GM23248 (cell line): ENCODE measurements at regions not wholly inside any gene's neighbourhood (a gene's known extent, or its start where the extent isn't known, plus 50 kb on each side); places are given as distances from the start of the nearest gene placed in this dataset.

Source experiments
- DNase-seq: peaks from one replicate; pipeline ENCODE4 v3.0.0-alpha.2; 2015
- H2AFZ ChIP-seq: fragments of 200-600 bp; sonication (generic); 2 replicates; pipeline ENCODE4 v1.6.1; 2016; ENCODE audit warnings: antibody characterized with exemption
- H3F3A ChIP-seq: fragments of 200-600 bp; sonication (generic); 2 replicates; pipeline ENCODE4 v1.6.1; 2016; ENCODE audit warnings: mild to moderate bottlenecking, antibody characterized with exemption, mixed run types; ENCODE audit not compliant: insufficient read depth
- H3K27ac ChIP-seq: fragments of 200-600 bp; sonication (generic); 2 replicates; pipeline ENCODE4 v1.5.1; 2016; ENCODE audit warnings: mild to moderate bottlenecking
- H3K27me3 ChIP-seq: fragments of 200-600 bp; sonication (generic); replicated peaks from 2 replicates; pipeline ENCODE4 v1.6.1; 2016; ENCODE audit warnings: mild to moderate bottlenecking; ENCODE audit not compliant: insufficient read depth
- H3K36me3 ChIP-seq: fragments of 200-600 bp; sonication (generic); 2 replicates; pipeline ENCODE4 v1.6.1; 2016; ENCODE audit warnings: low read depth, mild to moderate bottlenecking
- H3K4me1 ChIP-seq: fragments of 200-600 bp; sonication (generic); 2 replicates; pipeline ENCODE4 v1.6.1; 2016; ENCODE audit warnings: mild to moderate bottlenecking; ENCODE audit not compliant: insufficient read depth
- H3K4me2 ChIP-seq: fragments of 200-600 bp; sonication (generic); one replicate; pipeline ENCODE4 v1.6.1; 2016; ENCODE audit warnings: mild to moderate bottlenecking; ENCODE audit not compliant: unreplicated experiment
- H3K4me3 ChIP-seq: fragments of 200-600 bp; sonication (generic); 2 replicates; pipeline ENCODE4 v1.5.1; 2016; ENCODE audit warnings: mild to moderate bottlenecking
- H3K79me2 ChIP-seq: fragments of 200-600 bp; sonication (generic); 2 replicates; pipeline ENCODE4 v1.6.1; 2016; ENCODE audit warnings: mild to moderate bottlenecking; ENCODE audit not compliant: insufficient read depth
- H3K9ac ChIP-seq: fragments of 200-600 bp; sonication (generic); 2 replicates; pipeline ENCODE4 v1.6.1; 2016; ENCODE audit warnings: mild to moderate bottlenecking
- H3K9me2 ChIP-seq: fragments of 200-600 bp; sonication (generic); 2 replicates; pipeline ENCODE4 v1.6.1; 2016; ENCODE audit warnings: mixed run types, mild to moderate bottlenecking, moderate library complexity; ENCODE audit not compliant: insufficient read depth
- H3K9me3 ChIP-seq: fragments of 200-600 bp; sonication (generic); one replicate; pipeline ENCODE4 v1.6.1; 2017; ENCODE audit warnings: low read depth
- H4K20me1 ChIP-seq: fragments of 200-600 bp; sonication (generic); 2 replicates; pipeline ENCODE4 v1.6.0; 2016; ENCODE audit not compliant: insufficient read depth
- EZH2 ChIP-seq: fragments of 200-600 bp; sonication (generic); IDR thresholded peaks from 2 replicates; pipeline ENCODE4 v1.6.1; 2018; ENCODE audit warnings: antibody characterized with exemption, mild to moderate bottlenecking; ENCODE audit not compliant: insufficient read depth, poor library complexity, severe bottlenecking
- EZH2phosphoT487 ChIP-seq: fragments of 200-600 bp; sonication (generic); IDR thresholded peaks from 2 replicates; pipeline ENCODE4 v1.6.1; 2018; ENCODE audit warnings: antibody characterized with exemption, moderate library complexity, mild to moderate bottlenecking, low read depth; ENCODE audit not compliant: insufficient read depth
- WGBS, 2 experiments: methylation state at CpG; one replicate each; pipeline ENCODE4 v1.1.6; 2015 to 2017; ENCODE audit warnings: low lambda C conversion rate in 2 of 2, low coverage in 1 of 2; ENCODE audit errors: missing lambda C conversion rate in 2 of 2; 5-methylcytosine and 5-hydroxymethylcytosine counted together
- in situ Hi-C: fragments of 300-500 bp; cut with MboI; formaldehyde crosslinking; loops from 2 replicates; pipeline ENCODE4 v1.15.0; 2020

DNA sequence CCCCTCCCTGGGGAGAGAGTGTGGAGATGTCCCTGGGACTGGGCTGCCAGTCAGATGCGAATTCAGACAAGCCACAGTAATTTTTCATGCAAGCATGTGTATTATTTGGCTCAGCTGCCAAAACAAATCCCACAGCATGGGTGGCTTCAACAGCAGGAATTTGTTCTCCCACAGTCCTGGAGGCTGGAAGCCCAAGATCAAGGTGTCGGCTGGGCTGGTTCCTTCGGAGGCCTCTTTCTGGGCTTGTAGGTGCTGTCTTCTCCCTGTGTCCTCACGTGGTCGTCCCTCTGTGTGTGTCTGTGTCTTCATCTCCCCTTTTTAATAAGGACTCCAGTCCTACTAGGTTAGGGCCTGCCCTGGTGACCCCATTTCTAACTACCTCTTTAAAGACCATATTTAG lies 91.9 kb upstream of the ACTRT2 start:
- H3K9me3 ChIP-seq, result no peaks in the 10 kb centered on the region
- no peak overlapping the region for H3K27ac ChIP-seq
- 10 to 11% methylated on average over 5 of the region's 5 CpGs for WGBS, 2 experiments

DNA sequence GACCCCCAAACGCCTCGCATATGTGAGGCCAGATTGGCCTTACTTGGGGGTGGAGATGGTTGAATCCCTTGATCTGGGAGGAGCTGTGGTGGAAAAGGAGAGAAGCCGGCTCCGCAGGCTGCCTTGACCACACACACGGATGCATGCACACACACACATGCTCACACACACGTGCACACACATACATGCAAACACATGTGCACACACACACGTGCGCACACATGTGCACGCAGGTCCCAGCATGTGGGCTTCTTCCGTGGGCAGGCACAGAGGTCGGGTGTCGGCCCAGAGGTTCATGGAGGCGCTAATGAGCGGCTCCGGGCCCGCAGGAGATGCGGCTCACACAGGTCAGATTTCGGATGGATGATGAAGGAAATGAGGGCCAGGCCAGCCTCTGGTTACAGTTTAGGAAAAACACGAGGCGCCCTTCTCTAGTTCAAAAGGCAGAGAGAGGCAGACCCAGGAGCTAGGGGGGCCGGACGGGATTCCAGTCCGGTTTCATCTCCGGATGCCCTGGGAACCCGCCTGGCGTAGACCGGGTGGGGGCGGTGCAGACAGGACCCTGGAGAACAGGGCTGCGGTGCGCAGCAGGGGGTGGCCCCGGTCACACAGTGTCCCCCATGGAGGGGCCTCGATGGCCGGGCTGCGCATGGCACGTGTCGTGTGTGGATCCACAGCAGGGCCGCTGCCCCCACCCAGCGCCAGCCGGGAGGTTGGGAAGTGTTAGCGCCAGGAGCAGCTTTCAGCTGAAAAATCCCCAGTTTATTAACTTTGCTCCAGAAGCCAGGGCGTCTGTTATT lies 91.1 kb upstream of the ACTRT2 start:
- no peaks in the 10 kb centered on the region for H3K9me2 ChIP-seq
- no peaks in the 10 kb centered on the region for H3K36me3 ChIP-seq
- in situ Hi-C loops, result no loop called here
- no peak overlapping the region for H3K27ac ChIP-seq
- no peaks in the 10 kb centered on the region for H3K9me3 ChIP-seq
- no peaks in the 10 kb centered on the region for H3K79me2 ChIP-seq
- no peak overlapping the region for H2AFZ ChIP-seq
- H3K9ac ChIP-seq, result no peak overlapping the region
- no peak overlapping the region for H3K4me3 ChIP-seq
- no peak for DNase-seq
- no peaks in the 10 kb centered on the region for H3K4me1 ChIP-seq
- H4K20me1 ChIP-seq, result no peaks in the 10 kb centered on the region
- H3K27me3 ChIP-seq, result no peaks in the 10 kb centered on the region
- no peak overlapping the region for H3K4me2 ChIP-seq
- TF ChIP-seq EZH2phosphoT487 (no peak), EZH2 (no peak)
- H3F3A ChIP-seq, result no peaks in the 10 kb centered on the region
- 9 to 11% methylated on average over 41 of the region's 41 CpGs for WGBS, 2 experiments

More for the DNA sequence above, 91.9 kb upstream of the ACTRT2 start:
- H3K4me1 ChIP-seq, result no peaks in the 10 kb centered on the region
- H3K4me3 ChIP-seq, result no peak overlapping the region
- no peak for TF ChIP-seq EZH2phosphoT487
- TF ChIP-seq EZH2, result no peak
- no peaks in the 10 kb centered on the region for H4K20me1 ChIP-seq
- no peak overlapping the region for H3K9ac ChIP-seq
- H2AFZ ChIP-seq, result no peak overlapping the region
- H3K79me2 ChIP-seq, result no peaks in the 10 kb centered on the region
- in situ Hi-C loops, result no loop called here
- no peak for DNase-seq
- H3F3A ChIP-seq, result no peaks in the 10 kb centered on the region
- no peaks in the 10 kb centered on the region for H3K9me2 ChIP-seq
- no peaks in the 10 kb centered on the region for H3K27me3 ChIP-seq
- no peaks in the 10 kb centered on the region for H3K36me3 ChIP-seq
- H3K4me2 ChIP-seq, result no peak overlapping the region

DNA sequence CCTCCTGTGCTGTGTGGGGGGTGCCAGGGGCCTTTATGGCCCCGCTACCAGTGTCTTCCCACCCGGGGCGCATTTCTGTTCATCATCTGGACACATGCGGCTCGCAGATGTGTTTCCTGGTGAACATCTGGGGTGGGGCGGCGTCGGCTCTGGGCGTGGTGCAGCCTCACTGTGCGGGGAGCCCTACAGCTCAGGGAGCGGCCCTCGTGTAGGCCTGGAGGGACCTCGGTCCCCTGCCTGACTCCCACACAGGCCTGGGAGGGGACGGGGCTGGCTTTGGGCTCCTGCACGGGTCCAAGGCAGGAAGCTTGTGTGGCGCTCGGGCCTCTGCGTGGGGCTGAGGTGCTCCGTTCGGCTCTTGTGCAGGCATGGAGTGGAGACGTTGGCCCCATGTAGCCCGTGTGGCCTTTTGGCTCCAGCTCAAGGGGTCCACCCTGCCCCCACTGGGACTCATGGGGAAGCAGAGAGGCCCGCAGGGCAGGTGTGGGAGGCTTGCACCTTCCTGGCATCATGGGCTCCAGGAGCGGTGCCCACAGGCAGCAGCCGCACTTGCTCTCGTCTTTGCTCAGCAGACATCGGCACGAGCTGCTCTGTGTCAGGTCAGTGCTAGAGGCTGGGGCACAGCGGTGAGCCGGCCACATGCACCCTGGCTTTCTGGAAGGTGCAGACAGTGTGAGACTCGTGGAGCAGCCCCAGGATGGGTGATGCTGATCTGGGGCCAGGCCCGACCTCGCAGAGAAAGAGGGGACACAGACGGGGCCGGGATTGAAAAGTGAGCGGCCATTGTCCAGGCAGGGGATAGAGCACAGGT lies 90.1 kb upstream of the ACTRT2 start:
- Histone ChIP-seq H3K4me2 (no peak overlapping the region), H3K9me3 (no peaks in the 10 kb centered on the region), H4K20me1 (no peaks in the 10 kb centered on the region), H3K27me3 (no peaks in the 10 kb centered on the region), H3K27ac (no peak overlapping the region), H3K4me3 (no peak overlapping the region), H3K36me3 (no peaks in the 10 kb centered on the region), H3K79me2 (no peaks in the 10 kb centered on the region), H3F3A (no peaks in the 10 kb centered on the region), H3K4me1 (no peaks in the 10 kb centered on the region), H2AFZ (no peak overlapping the region), H3K9ac (no peak overlapping the region), H3K9me2 (no peaks in the 10 kb centered on the region)
- in situ Hi-C loops, result no loop called here
- WGBS, 2 experiments, result 15 to 17% methylated on average over 28 to 36 of the region's 36 CpGs
- DNase-seq, result no peak
- TF ChIP-seq EZH2, result no peak
- TF ChIP-seq EZH2phosphoT487, result no peak

DNA sequence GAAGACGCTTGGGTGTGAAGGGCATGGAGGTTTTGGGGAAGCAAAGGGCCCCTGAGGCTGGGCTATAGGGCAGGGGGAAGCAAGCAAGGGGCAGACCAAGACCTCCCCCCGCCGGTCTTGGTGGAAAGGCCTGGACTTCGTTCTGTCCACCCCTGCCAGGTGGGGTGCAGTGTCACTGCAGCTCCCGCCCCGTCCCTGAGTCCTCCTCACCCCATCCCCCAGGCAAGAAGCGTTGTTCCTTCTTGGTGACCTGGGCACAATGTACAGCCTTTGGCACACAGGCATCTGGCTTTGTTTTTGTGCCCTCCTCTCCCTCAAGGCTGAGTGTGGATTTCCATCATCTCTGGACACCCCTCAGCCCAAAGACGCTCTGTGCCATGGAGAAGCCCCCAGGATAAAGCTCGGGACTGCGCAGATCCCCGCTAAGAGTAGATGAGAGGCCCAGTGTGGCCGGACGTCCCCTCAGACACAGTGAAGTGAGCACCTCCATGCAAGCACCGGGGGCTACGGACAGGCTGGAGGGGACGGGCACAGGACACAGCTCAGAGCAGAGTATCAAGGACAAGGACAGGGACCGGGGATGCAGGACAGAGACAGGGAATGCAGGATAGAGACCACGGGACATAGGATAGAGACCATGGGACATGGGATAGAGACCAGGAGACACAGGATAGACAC lies 89.4 kb upstream of the ACTRT2 start:
- no peaks in the 10 kb centered on the region for H3K9me2 ChIP-seq
- H4K20me1 ChIP-seq, result no peaks in the 10 kb centered on the region
- no peak overlapping the region for H2AFZ ChIP-seq
- in situ Hi-C loops, result no loop called here
- H3K9me3 ChIP-seq, result no peaks in the 10 kb centered on the region
- H3K4me2 ChIP-seq, result no peak overlapping the region
- H3F3A ChIP-seq, result no peaks in the 10 kb centered on the region
- H3K27me3 ChIP-seq, result no peaks in the 10 kb centered on the region
- no peaks in the 10 kb centered on the region for H3K36me3 ChIP-seq
- H3K79me2 ChIP-seq, result no peaks in the 10 kb centered on the region
- H3K9ac ChIP-seq, result no peak overlapping the region
- no peaks in the 10 kb centered on the region for H3K4me1 ChIP-seq
- 39 to 42% methylated on average over 14 to 18 of the region's 18 CpGs for WGBS, 2 experiments
- no peak overlapping the region for H3K27ac ChIP-seq
- no peak for DNase-seq
- H3K4me3 ChIP-seq, result no peak overlapping the region
- TF ChIP-seq EZH2, result no peak
- TF ChIP-seq EZH2phosphoT487, result no peak
